Gastrocnemius medialis (tissue), 4 donors: ENCODE measurements at regions not wholly inside any gene's neighbourhood (a gene's known extent, or its start where the extent isn't known, plus 50 kb on each side); places are given as distances from the start of the nearest gene placed in this dataset.

Experiments
- CTCF ChIP-seq, 5 experiments: fragments of 450-650 bp in 3 of 5; fragments of 200-600 bp in 2 of 5; sonication (generic) in 2 of 5; IDR thresholded peaks in 4 of 5; conservative IDR thresholded peaks in 1 of 5; 1 replicate in 4 of 5; 2 replicates in 1 of 5; pipeline ENCODE4 v1.5.1; 2016 to 2019; ENCODE audit warnings: antibody characterized with exemption in 5 of 5, mild to moderate bottlenecking in 3 of 5, moderate library complexity in 3 of 5
- POLR2A ChIP-seq, 2 donors: fragments of 450-650 bp; IDR thresholded peaks; one replicate each; pipeline ENCODE4 v1.6.1; 2017; ENCODE audit warnings: antibody characterized with exemption in 2 of 2, mild to moderate bottlenecking in 2 of 2, moderate library complexity in 2 of 2

- TF ChIP-seq CTCF (IDR thresholded peaks at IDR 0.05 in 4 of 5, conservative IDR thresholded peaks at IDR 0.05 in 1 of 5) (no peak), POLR2A (IDR thresholded peaks at IDR 0.05) (no peak)
Observed at GRCh38 chr3:168416446-168416845, 320.7 kb upstream of the GOLIM4 start.
